ENCODE measurements at regions not wholly inside any gene's neighbourhood (a gene's known extent, or its start where the extent isn't known, plus 50 kb on each side); places are given as distances from the start of the nearest gene placed in this dataset.

- no peak for DNase-seq
These were observed 388.4 kb upstream of the RASGEF1B start for GRCh38 chr4:81860111-81860510.

DNA sequence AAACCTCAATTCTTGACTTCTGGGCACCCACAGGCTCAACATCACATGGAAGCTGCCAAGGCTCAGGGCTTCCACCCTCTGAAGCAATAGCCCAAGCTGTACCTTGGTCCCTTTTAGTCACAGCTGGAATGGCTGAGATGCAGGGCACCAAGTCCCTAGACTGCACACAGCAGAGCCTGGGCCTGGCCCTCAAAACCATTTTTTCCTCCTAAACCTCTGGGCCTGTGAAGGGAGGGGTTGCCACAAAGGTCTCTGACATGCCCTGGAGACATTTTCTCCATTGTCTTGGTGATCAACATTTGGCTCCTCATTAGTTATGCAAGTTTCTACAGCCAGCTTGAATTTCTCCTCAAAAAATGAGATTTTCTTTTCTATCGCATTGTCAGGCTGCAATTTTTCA is 382.7 kb upstream of the RASGEF1B start:
- no peak for DNase-seq

DNA sequence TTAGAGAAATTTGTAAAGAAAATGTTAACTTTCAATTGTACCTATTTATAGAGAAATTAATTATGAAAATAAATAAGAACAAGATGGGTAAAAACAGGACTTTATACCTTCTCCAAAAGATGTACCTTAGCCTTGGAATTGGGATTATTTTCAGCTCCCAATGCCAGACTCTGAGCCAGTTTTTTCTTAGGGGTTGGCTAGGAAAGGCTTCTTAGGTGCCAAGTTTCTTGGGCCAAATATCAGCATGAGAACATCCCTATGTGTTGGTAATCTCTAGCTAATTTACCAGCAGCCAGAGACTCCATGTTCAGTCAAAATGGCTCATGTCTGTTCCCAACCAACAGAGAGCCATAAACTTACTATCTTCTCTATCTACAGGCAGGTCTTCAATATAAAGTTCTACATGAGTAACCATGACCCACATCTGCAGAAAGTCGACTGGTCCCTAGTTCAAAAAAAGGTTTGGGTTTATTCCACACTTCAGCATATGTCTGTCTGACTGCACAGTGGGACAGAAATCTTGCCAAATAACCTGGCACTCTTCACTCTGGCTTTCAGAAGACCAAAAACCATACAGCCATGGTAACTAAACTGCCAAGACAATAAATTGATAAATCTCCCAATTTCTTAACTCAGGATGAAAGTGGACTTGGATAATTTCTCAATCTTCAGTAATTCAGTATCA is 380.5 kb upstream of the RASGEF1B start:
- DNase-seq, result no peak

DNA sequence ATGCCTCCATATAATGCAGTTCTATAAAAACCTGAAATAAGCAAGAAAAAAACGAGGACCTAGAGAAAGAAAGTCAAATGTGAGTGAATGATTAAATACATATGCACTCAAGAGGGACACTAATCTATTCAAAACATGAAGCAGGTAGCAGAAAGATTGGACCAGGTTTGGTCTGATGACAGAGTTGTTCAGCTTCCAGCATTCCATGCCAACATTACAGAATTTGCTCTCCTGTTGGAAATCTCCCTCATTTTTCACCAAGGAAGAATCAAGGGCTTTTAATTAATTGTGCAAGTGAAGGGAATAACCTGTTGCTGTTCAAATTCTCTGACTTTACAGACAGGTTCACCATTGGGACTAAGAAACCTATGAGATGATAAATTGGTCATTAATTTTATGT is 379.0 kb upstream of the RASGEF1B start:
- no peak for DNase-seq

DNA sequence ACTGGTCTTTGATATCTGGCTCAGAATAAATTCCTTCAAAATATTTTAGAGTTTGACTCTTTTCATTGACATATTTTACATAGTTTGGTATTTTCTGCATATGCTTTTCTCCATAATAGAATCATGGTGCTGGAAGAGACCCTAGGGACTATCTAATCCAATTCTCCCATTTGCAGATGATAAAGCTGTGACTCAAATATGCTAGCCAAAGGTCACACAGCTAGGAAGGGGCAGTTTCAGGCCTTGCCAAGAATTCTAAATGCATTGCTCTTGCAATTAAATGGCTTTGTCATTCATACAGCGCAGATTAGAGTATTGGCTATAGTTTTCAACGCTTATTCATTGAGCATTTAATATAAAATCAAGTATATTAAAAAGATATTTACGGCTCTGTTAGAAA is 374.1 kb upstream of the RASGEF1B start:
- no peak for DNase-seq

DNA sequence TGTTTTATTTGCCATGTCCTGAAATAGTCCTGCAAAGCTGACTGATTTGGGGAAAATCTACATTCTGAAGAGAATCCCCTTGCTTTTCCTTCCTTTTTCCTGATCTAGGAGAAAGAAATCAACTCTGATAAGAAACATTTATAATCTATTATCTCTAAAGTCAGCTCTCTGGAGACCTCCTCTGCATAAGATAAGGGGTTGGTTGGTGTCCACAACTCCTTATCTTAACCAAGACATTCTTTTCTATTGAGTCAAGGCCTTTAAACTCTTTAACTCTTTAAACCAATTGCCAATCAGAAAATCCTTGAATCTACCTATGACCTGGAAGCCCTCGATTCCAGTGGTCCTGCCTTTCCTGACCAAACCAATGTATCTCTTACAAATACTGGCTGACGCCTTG is 373.6 kb upstream of the RASGEF1B start:
- no peak for DNase-seq

DNA sequence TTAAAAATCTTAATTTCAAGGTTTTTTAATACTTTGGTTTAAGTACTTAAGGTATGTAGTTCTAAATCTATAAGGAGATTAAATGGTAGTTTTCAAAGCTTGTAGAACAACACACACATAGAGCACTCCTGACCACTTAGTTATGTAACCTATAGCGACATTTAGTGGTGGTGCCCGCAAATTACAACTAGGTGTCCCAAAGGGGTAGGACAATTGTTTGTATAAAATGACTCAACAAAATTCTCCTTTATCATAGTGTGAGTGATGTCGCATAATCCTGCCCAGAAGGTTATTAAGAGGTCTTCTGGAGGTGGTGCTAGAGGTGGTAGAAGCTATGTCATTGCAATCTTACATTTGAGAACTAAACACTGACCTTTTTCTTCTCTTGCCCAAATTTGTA is 373.0 kb upstream of the RASGEF1B start:
- peak; percentile 82 for DNase-seq

- no peak for DNase-seq
These were observed 367.8 kb upstream of the RASGEF1B start for GRCh38 chr4:81839347-81840042.

- DNase-seq, result no peak
These were observed 366.9 kb upstream of the RASGEF1B start for GRCh38 chr4:81838586-81838985.

GRCh38 chr4:81836716-81837115 is 365.0 kb upstream of the RASGEF1B start:
- DNase-seq, result no peak

DNA sequence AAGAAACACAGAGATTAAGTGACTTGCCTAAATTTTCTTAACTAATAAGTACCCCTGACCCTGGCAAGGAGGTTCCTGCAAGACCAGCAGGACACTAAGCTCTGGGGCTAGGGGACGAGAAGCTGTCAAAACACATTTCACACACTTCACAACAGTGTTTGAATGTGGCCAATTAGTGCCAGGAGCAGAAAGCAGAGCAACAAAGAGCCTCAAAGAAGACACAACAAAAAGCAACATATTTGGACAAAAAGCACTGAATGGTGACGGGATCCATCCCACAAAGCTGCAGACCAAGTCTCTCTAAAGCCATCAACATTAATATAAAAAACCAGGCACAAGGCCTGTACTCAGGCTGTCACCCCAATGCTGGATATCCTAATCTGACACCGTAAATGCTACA is 361.9 kb upstream of the RASGEF1B start:
- DNase-seq, result no peak

DNA sequence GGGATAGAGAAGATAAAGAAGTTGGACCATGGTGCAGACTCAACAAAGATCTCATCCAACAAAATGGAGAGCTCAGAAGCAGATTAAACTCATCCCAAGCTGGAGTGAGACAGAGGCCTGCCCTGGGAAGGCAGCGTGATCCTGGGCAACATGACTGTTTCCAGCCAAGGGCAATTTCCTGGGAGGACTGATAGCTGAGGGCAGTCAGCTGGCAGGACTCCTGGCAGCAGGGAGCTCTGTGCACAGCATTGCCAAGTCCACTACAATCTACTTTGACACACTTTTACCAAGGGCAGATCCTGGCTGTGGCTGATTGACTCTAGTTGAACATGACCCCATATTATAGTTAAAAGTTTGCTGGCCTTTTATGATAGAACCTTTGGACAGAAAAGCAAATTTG is 357.3 kb upstream of the RASGEF1B start:
- DNase-seq, result no peak

- DNase-seq, result no peak
These were observed 356.0 kb upstream of the RASGEF1B start for GRCh38 chr4:81827577-81828202.

DNA sequence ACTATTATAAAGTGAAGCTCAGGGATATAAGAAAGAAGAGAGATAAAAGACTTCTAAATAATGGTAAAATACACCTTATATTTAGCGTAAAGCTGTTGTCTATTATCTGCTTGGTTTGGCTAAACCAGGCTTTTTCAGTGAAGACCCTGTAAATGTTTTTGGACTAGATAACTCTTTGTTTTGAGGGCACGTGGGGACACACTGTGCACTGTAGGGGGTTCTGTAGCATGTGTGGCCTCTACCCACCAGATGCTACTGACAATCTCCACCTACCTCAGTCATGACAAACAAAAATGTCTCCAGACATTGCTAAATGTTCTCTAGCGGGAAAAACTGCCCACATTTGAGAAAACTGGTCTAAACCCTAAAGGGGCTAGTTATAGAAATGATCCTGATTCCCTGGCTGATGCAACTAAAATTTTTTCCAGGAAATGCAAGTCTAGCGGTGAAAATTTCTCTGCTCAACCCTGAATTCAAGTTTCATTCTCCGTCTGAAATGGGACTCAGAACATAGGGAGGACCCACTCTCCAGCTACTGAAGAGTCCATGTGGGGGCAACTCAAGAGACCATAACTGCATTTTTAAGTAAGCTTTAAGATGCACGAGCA is 355.2 kb upstream of the RASGEF1B start:
- no peak for DNase-seq

DNA sequence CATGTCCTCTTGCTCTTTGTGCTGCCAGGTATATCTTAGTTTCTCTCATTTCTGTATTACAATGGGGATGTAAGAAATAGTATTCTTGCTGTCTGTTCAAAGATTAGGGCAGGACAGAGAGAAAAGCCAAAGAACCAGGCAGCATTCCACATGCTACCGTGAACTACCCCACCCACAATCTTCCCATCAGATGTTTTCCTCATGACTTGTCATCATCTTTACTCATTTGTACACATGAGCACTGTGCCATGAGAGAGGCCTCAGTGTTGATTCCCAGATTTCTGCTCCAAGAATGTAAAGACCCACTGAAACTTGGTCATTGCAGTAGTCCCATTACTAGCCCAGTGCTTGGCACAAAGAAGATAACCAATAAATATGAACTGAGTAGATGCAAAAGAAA is 354.6 kb upstream of the RASGEF1B start:
- DNase-seq, result no peak

- no peak for DNase-seq
These were observed 346.7 kb upstream of the RASGEF1B start for GRCh38 chr4:81818385-81818920.

GRCh38 chr4:81816031-81816761 is 344.5 kb upstream of the RASGEF1B start:
- no peak for DNase-seq

DNA sequence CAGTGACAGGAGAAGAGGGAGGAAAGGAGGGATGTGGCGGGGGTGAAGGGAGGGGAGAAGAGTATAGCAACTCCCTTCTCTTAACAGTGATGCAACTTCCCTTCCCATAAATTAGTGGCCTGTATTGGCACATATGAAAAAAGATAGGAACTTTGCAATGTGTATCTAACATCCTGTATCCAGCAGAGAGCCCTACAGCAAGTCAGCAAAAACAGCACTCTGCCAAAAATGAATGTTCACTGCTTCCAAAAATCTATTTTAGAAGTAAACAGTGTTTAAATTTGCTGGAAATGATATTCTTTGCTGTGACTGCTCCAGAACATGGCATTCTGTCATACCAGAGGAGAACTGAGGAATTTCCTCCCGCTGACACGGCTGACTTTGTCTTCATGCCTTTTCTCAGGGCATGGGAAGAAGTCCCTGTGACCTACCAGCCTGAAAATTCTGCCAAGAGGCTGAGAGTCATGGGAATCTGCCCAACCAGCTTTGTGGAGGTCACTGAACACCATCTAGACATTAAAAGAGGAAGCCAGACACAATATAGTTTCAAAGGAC is 343.4 kb upstream of the RASGEF1B start:
- no peak for DNase-seq

GRCh38 chr4:81811562-81812293 is 340.0 kb upstream of the RASGEF1B start:
- no peak for DNase-seq

DNA sequence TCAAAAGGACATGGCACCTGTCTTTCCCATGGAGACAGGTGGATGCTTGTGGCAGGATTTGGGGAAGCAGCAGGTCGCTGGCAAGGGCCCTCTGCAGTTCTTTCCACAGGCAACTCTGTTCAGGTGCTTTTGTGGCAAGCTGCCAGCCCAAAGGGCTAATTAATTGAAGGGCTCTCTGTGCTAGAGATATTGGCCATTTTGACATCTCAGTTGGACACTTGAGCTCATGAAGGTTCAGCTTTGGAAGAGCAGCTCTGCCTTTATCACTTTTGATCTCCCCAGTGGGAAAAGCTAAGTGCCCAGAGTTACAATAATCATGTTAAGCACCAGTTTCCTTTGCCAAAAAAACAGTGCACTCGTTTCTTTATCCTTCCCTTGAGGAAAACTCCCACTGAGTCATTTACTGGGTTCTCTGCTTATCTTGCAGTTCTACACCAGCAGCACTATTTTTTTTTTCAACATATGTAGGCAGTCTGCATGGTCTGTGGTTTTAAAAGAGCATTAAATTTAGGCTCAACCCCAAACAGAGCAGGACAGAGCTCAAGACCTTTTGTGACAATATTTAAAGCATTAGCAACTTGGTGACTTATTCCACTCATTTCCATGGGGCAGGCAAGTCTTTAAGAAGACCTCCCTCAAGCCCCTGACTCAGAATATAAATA is 336.4 kb upstream of the RASGEF1B start:
- DNase-seq, result no peak

DNA sequence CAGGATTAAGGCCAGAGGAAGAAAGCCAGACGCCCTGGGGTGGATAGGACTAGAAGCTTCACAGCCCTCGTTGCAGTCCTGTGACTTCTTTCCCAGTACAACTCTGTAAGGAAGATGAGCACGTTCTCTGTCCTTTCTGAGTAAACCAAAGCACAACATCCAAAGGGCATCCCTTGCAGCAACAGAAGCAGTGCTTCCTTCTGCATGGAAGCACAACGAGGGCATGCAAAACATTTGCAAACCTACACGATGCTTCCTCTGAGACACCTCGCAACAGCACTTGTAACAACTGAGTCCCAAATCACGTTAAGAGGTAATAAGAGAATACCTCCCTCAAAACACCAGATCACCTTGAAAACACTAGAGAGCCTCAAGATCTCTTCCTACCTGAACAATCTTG is 335.7 kb upstream of the RASGEF1B start:
- no peak for DNase-seq
